ENCODE measurements at regions not wholly inside any gene's neighbourhood (a gene's known extent, or its start where the extent isn't known, plus 50 kb on each side); places are given as distances from the start of the nearest gene placed in this dataset.

- H3K4me3 ChIP-seq: no peak overlapping the region
- no peak for DNase-seq
- 79 to 91% methylated on average over 2 to 5 of the region's 5 CpGs for WGBS, 2 donors (ENCODE audit: low coverage in 1 of 2)
- no peaks in the 10 kb centered on the region for H3K9me3 ChIP-seq
- no peaks in the 10 kb centered on the region for H3K4me1 ChIP-seq
- TF ChIP-seq POLR2AphosphoS5 (IDR thresholded peaks at IDR 0.05): no peak
- TF ChIP-seq EP300 (IDR thresholded peaks at IDR 0.05; ENCODE audit: low read depth): no peak
- no peak for TF ChIP-seq CTCF (IDR thresholded peaks at IDR 0.05)
- no peak for TF ChIP-seq POLR2A (IDR thresholded peaks at IDR 0.05)
- in situ Hi-C loops (cut with MboI; ENCODE audit: low pct_ligation_motif_present in 1 of 4, low pct_unique_long_range_greater_than_20kb in 1 of 4, low sequenced_read_pairs in 3 of 4): no loop called here
- H3K27ac ChIP-seq: no peak overlapping the region
- H3K27me3 ChIP-seq: no peaks in the 10 kb centered on the region
- intact Hi-C loops (cut with DNase I; ENCODE audit: low total_unique reads): no loop called here
- H3K36me3 ChIP-seq: no peaks in the 10 kb centered on the region
These were observed 133.4 kb downstream of the ATG4C start for GRCh38 chr1:62917314-62917713.

DNA sequence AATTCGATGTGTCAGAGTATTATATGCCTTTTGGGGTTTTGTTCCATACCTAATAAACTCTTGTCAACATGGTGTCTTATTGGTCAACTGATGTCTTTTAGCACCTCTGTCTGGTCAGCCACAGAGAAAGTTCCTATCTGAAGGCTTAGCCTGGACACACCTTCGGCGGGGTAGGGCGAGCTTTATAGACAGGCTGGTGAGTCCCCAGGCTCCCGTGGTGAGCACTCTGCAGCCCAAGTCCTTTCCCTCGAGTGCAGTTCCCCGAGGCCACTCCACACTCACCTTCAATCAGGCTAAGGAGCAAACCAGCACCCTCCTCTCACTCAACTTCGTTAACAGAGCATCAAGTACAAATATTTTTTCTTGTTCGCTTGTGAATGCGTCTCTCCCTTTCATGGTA, 133.9 kb downstream of the ATG4C start:
- DNase-seq: no peak
- no peak overlapping the region for H3K4me3 ChIP-seq
- WGBS, 2 donors (ENCODE audit: low coverage in 1 of 2): 60 to 67% methylated on average over 1 to 10 of the region's 10 CpGs
- no peak overlapping the region for H3K27ac ChIP-seq
- no peaks in the 10 kb centered on the region for H3K4me1 ChIP-seq
- H3K36me3 ChIP-seq: no peaks in the 10 kb centered on the region
- TF ChIP-seq CTCF (IDR thresholded peaks at IDR 0.05): no peak
- no peak for TF ChIP-seq EP300 (IDR thresholded peaks at IDR 0.05; ENCODE audit: low read depth)
- no peak for TF ChIP-seq POLR2AphosphoS5 (IDR thresholded peaks at IDR 0.05)
- TF ChIP-seq POLR2A (IDR thresholded peaks at IDR 0.05): no peak
- in situ Hi-C loops (cut with MboI; ENCODE audit: low pct_ligation_motif_present in 1 of 4, low pct_unique_long_range_greater_than_20kb in 1 of 4, low sequenced_read_pairs in 3 of 4): no loop called here
- H3K27me3 ChIP-seq: no peaks in the 10 kb centered on the region
- intact Hi-C loops (cut with DNase I; ENCODE audit: low total_unique reads): no loop called here
- H3K9me3 ChIP-seq: no peaks in the 10 kb centered on the region

DNA sequence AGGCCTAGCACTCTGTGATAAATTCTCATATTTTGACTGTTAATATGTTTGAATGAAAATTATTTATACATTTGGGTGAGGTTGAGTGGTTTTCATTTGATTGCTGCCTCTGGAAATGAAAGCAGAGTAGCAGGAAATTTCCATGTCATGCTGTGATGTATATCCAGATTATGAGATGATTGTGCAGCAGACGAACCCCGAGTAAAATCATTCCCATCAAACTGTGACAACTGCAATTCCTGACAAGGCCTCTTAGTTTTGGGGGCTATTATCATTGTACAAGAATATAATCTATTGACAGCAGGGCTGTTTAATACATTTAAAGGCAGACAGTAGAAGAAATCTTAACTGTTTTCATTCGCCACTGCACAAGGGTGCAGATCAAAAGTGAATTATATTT, 134.8 kb downstream of the ATG4C start:
- WGBS, 2 donors (ENCODE audit: low coverage in 1 of 2): 66 to 70% methylated on average over 3 of the region's 3 CpGs

GRCh38 chr1:62922006-62922405, 138.1 kb downstream of the ATG4C start:
- no peaks in the 10 kb centered on the region for H3K36me3 ChIP-seq
- no peak for DNase-seq
- H3K4me3 ChIP-seq: no peak overlapping the region
- intact Hi-C loops (cut with DNase I; ENCODE audit: low total_unique reads): no loop called here
- TF ChIP-seq POLR2A (IDR thresholded peaks at IDR 0.05) (no peak), CTCF (IDR thresholded peaks at IDR 0.05) (no peak), EP300 (IDR thresholded peaks at IDR 0.05; ENCODE audit: low read depth) (no peak), POLR2AphosphoS5 (IDR thresholded peaks at IDR 0.05) (no peak)
- no peaks in the 10 kb centered on the region for H3K9me3 ChIP-seq
- in situ Hi-C loops (cut with MboI; ENCODE audit: low pct_ligation_motif_present in 1 of 4, low pct_unique_long_range_greater_than_20kb in 1 of 4, low sequenced_read_pairs in 3 of 4): no loop called here
- 58% methylated on average over 1 of the region's 1 CpG; no CpG with 5 or more reads in 1 of the 2 donors for WGBS, 2 donors (ENCODE audit: low coverage in 1 of 2)
- no peak overlapping the region for H3K27ac ChIP-seq
- H3K27me3 ChIP-seq: no peaks in the 10 kb centered on the region
- H3K4me1 ChIP-seq: no peaks in the 10 kb centered on the region

More for the DNA sequence above, 134.8 kb downstream of the ATG4C start:
- in situ Hi-C loops (cut with MboI; ENCODE audit: low pct_ligation_motif_present in 1 of 4, low pct_unique_long_range_greater_than_20kb in 1 of 4, low sequenced_read_pairs in 3 of 4) (no loop called here), intact Hi-C loops (cut with DNase I; ENCODE audit: low total_unique reads) (no loop called here)
- H3K4me3 ChIP-seq: no peak overlapping the region
- TF ChIP-seq CTCF (IDR thresholded peaks at IDR 0.05) (no peak), POLR2A (IDR thresholded peaks at IDR 0.05) (no peak), POLR2AphosphoS5 (IDR thresholded peaks at IDR 0.05) (no peak), EP300 (IDR thresholded peaks at IDR 0.05; ENCODE audit: low read depth) (no peak)
- H3K36me3 ChIP-seq: no peaks in the 10 kb centered on the region
- no peak for DNase-seq
- H3K27ac ChIP-seq: no peak overlapping the region
- H3K4me1 ChIP-seq: no peaks in the 10 kb centered on the region
- H3K9me3 ChIP-seq: no peaks in the 10 kb centered on the region
- H3K27me3 ChIP-seq: no peaks in the 10 kb centered on the region

Data from transverse colon (tissue), 4 donors.